Body of pancreas (tissue), 4 donors: ENCODE measurements at regions not wholly inside any gene's neighbourhood (a gene's known extent, or its start where the extent isn't known, plus 50 kb on each side); places are given as distances from the start of the nearest gene placed in this dataset.

Experiments used
- CTCF ChIP-seq, 7 experiments: fragments of 450-650 bp in 4 of 7; fragments of 200-600 bp in 3 of 7; sonication (generic) in 3 of 7; IDR thresholded peaks; one replicate each; pipeline ENCODE4 v1.5.1; 2016 to 2019; ENCODE audit warnings: antibody characterized with exemption in 7 of 7
- POLR2A ChIP-seq, 3 donors: fragments of 450-650 bp; IDR thresholded peaks; one replicate each; pipeline ENCODE4 v1.6.1; 2016; ENCODE audit warnings: antibody characterized with exemption in 3 of 3, mild to moderate bottlenecking in 2 of 3

DNA sequence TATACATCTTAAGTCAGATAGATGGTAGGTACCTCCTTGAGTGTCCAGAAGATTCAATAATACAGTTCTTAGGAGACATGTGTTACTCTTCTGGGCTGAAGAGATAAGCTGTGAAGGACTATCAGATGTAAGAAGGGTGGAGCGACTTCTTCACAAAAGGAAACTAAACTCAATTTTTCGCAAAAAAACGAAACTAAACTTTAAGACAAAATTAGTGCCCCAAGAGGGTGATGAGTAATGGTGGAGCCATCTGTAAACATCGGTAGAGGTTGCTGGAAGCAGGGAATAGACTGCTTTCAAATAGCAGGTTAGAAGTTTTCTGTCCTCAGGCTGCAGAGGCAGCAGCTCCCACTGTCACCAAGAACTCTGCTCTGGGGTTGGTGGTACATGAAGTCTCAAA lies 111.6 kb upstream of the TACR1 start:
- TF ChIP-seq CTCF (IDR thresholded peaks at IDR 0.05) (no peak), POLR2A (IDR thresholded peaks at IDR 0.05) (no peak)
